ENCODE measurements at regions not wholly inside any gene's neighbourhood (a gene's known extent, or its start where the extent isn't known, plus 50 kb on each side); places are given as distances from the start of the nearest gene placed in this dataset.
"Not testable (repeated sequence)": the region's sequence is repeated elsewhere in the genome, so short reads cannot be mapped to it uniquely, and the experiment has no call there.

- DNase-seq, result no peak
These were observed 112.5 kb downstream of the RRAGC start for GRCh38 chr1:38746941-38747600.

- no peak for DNase-seq
These were observed 113.1 kb downstream of the RRAGC start for GRCh38 chr1:38746402-38746935.

- no peak for DNase-seq
These were observed 113.8 kb downstream of the RRAGC start for GRCh38 chr1:38745476-38746401.

- no peak for DNase-seq
These were observed 114.9 kb downstream of the RRAGC start for GRCh38 chr1:38744452-38745350.

GRCh38 chr1:38743184-38743583 is 116.4 kb downstream of the RRAGC start:
- no peak for DNase-seq

GRCh38 chr1:38741341-38741740 is 118.2 kb downstream of the RRAGC start:
- no peak for DNase-seq

- no peak for DNase-seq
These were observed 119.1 kb downstream of the RRAGC start for GRCh38 chr1:38740487-38740886.

- no peak for DNase-seq
These were observed 121.4 kb downstream of the RRAGC start for GRCh38 chr1:38738207-38738606.

- no peak for DNase-seq
These were observed 123.2 kb downstream of the RRAGC start for GRCh38 chr1:38736399-38736798.

GRCh38 chr1:38735651-38736161 is 123.9 kb downstream of the RRAGC start:
- DNase-seq, result no peak

- no peak for DNase-seq
These were observed 125.8 kb downstream of the RRAGC start for GRCh38 chr1:38733761-38734160.

- no peak for DNase-seq
These were observed 128.8 kb downstream of the RRAGC start for GRCh38 chr1:38730511-38731397.

GRCh38 chr1:38728585-38728908 is 131.0 kb downstream of the RRAGC start:
- no peak for DNase-seq

- DNase-seq, result no peak
These were observed 131.6 kb downstream of the RRAGC start for GRCh38 chr1:38727684-38728584.

GRCh38 chr1:38725321-38725961 is 134.1 kb downstream of the RRAGC start:
- not testable (repeated sequence) for DNase-seq

GRCh38 chr1:38724160-38725131 is 135.1 kb downstream of the RRAGC start:
- DNase-seq, result no peak

GRCh38 chr1:38721816-38722215 is 137.8 kb downstream of the RRAGC start:
- DNase-seq, result no peak

GRCh38 chr1:38719880-38720279 is 139.7 kb downstream of the RRAGC start:
- no peak for DNase-seq

GRCh38 chr1:38718031-38718430 is 141.5 kb downstream of the RRAGC start:
- no peak for DNase-seq
